8988T (cell line): ENCODE measurements at regions not wholly inside any gene's neighbourhood (a gene's known extent, or its start where the extent isn't known, plus 50 kb on each side); places are given as distances from the start of the nearest gene placed in this dataset.
A peak's percentile ranks its signal among the peaks of the same experiment; 100 is the strongest.
"Not testable (repeated sequence)": the region's sequence is repeated elsewhere in the genome, so short reads cannot be mapped to it uniquely, and the experiment has no call there.

Experiments
- DNase-seq: peaks from one replicate; pipeline ENCODE4 v3.0.0; 2011

GRCh38 chr1:88462096-88462487 lies 222.0 kb upstream of the PKN2 start:
- DNase-seq = no peak

GRCh38 chr1:88462488-88463261 lies 221.4 kb upstream of the PKN2 start:
- peak; percentile 31 for DNase-seq

- DNase-seq = no peak
Observed at GRCh38 chr1:88463401-88463985, 220.6 kb upstream of the PKN2 start.

- no peak for DNase-seq
Observed at GRCh38 chr1:88466011-88466410, 218.1 kb upstream of the PKN2 start.

- DNase-seq = no peak
Observed at GRCh38 chr1:88466899-88467580, 217.0 kb upstream of the PKN2 start.

GRCh38 chr1:88472298-88472697 lies 211.8 kb upstream of the PKN2 start:
- DNase-seq = no peak

GRCh38 chr1:88472714-88473113 lies 211.4 kb upstream of the PKN2 start:
- DNase-seq = no peak

- no peak for DNase-seq
Observed at GRCh38 chr1:88474555-88475304, 209.3 kb upstream of the PKN2 start.

- DNase-seq = no peak
Observed at GRCh38 chr1:88484881-88485280, 199.2 kb upstream of the PKN2 start.

GRCh38 chr1:88488237-88488636 lies 195.8 kb upstream of the PKN2 start:
- no peak for DNase-seq

GRCh38 chr1:88490676-88491075 lies 193.4 kb upstream of the PKN2 start:
- no peak for DNase-seq

GRCh38 chr1:88499671-88500070 lies 184.4 kb upstream of the PKN2 start:
- no peak for DNase-seq

GRCh38 chr1:88502886-88503285 lies 181.2 kb upstream of the PKN2 start:
- DNase-seq = no peak

- DNase-seq = no peak
Observed at GRCh38 chr1:88503646-88504045, 180.4 kb upstream of the PKN2 start.

- DNase-seq = no peak
Observed at GRCh38 chr1:88504601-88505000, 179.5 kb upstream of the PKN2 start.

GRCh38 chr1:88509379-88509778 lies 174.7 kb upstream of the PKN2 start:
- no peak for DNase-seq

GRCh38 chr1:88514544-88515060 lies 169.5 kb upstream of the PKN2 start:
- DNase-seq = no peak

- DNase-seq = not testable (repeated sequence)
Observed at GRCh38 chr1:88517499-88517898, 166.6 kb upstream of the PKN2 start.

- DNase-seq = no peak
Observed at GRCh38 chr1:88519156-88519555, 164.9 kb upstream of the PKN2 start.

- no peak for DNase-seq
Observed at GRCh38 chr1:88523854-88524528, 160.1 kb upstream of the PKN2 start.

GRCh38 chr1:88526456-88526855 lies 157.6 kb upstream of the PKN2 start:
- no peak for DNase-seq

GRCh38 chr1:88528792-88529191 lies 155.3 kb upstream of the PKN2 start:
- DNase-seq = no peak

GRCh38 chr1:88529581-88529980 lies 154.5 kb upstream of the PKN2 start:
- no peak for DNase-seq
